ENCODE measurements at regions not wholly inside any gene's neighbourhood (a gene's known extent, or its start where the extent isn't known, plus 50 kb on each side); places are given as distances from the start of the nearest gene placed in this dataset.

DNA sequence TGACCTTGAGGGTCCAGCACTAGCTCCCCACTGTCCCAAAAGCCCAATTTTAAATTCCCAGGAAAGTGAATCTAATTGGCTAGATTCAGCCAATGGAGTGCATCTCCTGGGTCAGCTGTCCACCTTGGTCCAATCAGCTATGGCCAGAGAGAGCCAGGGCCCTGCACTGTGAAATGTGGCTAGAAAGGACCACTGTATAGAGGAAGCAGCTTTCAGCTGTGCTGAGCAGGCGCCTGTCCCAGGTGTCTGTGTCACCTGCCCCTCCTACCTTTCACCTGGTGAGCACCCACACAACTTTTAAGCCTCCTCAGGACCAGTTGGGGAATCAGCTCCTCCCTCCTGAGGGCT lies 186.2 kb downstream of the DRD1 start:
- Mint-ChIP-seq H3K4me1 (ENCODE audit: low read depth, unreplicated experiment) (peaks cover 8% of the 10 kb centered on the region), H3K27ac (ENCODE audit: unreplicated experiment) (no peak overlapping the region), H3K27me3 (ENCODE audit: insufficient read depth, unreplicated experiment) (no peaks in the 10 kb centered on the region), H3K36me3 (ENCODE audit: insufficient read depth, unreplicated experiment) (no peaks in the 10 kb centered on the region), H3K4me3 (ENCODE audit: unreplicated experiment) (no peak overlapping the region), H3K9me3 (ENCODE audit: unreplicated experiment) (no peaks in the 10 kb centered on the region)
- TF ChIP-seq, protein P1, sequence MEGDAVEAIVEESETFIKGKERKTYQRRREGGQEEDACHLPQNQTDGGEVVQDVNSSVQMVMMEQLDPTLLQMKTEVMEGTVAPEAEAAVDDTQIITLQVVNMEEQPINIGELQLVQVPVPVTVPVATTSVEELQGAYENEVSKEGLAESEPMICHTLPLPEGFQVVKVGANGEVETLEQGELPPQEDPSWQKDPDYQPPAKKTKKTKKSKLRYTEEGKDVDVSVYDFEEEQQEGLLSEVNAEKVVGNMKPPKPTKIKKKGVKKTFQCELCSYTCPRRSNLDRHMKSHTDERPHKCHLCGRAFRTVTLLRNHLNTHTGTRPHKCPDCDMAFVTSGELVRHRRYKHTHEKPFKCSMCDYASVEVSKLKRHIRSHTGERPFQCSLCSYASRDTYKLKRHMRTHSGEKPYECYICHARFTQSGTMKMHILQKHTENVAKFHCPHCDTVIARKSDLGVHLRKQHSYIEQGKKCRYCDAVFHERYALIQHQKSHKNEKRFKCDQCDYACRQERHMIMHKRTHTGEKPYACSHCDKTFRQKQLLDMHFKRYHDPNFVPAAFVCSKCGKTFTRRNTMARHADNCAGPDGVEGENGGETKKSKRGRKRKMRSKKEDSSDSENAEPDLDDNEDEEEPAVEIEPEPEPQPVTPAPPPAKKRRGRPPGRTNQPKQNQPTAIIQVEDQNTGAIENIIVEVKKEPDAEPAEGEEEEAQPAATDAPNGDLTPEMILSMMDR (IDR thresholded peaks at IDR 0.05; ENCODE audit: insufficient read depth in 1 of 2, low read depth in 1 of 2, low read length in 1 of 2, severe bottlenecking in 1 of 2, unreplicated experiment in 1 of 2) = no peak
- Histone ChIP-seq H3K36me3 (ENCODE audit: control insufficient read depth, insufficient read depth, low read length) (no peaks in the 10 kb centered on the region), H3K27me3 (replicated peaks; ENCODE audit: control insufficient read depth, insufficient read depth, low read length) (no peaks in the 10 kb centered on the region), H3K9me3 (peaks cover 3% of the 10 kb centered on the region; the same call in 1 of the 2 replicates), H3K4me3 (ENCODE audit: low read depth, low read length) (no peak overlapping the region), H3K4me1 (peaks cover 20% of the 10 kb centered on the region; the same call in 1 of the 2 replicates)
- DNase-seq = no peak
- POLR2A ChIA-PET = no interaction called here
- CTCF ChIA-PET = no interaction called here
- intact Hi-C loops (cut with micrococcal nuclease; ENCODE audit: unreplicated experiment) = no loop called here
- no TSS peak for BruUV-seq (replicated peaks)

DNA sequence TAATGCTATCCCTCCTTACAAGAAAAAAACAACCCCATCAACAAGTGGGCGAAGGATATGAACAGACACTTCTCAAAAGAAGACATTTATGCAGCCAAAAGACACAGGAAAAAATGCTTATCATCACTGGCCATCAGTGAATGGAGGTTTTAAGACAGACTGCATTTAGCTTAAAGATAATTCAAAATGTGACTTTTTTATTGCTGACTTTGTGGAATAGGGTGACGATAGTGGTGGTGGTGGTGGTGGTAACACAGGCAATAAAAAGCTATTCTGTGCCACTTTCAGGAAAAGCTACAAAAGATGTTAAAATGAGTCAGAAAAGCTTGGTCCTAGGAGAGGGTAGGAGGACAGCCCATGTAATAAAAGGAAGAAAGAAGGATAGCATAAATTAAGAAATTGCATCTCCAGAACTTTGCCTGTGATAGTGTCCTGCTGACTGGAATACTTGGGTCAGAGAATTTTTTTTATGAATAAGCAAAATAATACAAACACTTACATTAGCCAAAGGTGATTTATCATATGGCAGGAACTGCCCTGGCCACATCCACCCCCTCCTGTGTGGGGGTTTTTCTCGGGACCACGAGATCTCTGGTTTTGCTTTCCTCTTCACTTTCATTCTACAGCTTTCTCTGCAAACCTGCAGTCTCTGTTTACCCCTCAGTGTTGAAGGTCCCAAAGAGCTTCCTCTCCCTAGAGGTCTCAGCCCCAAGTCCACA lies 186.7 kb downstream of the DRD1 start:
- Mint-ChIP-seq H3K4me3 (ENCODE audit: unreplicated experiment) (no peak overlapping the region), H3K27me3 (ENCODE audit: insufficient read depth, unreplicated experiment) (no peaks in the 10 kb centered on the region), H3K27ac (ENCODE audit: unreplicated experiment) (no peak overlapping the region), H3K9me3 (ENCODE audit: unreplicated experiment) (no peaks in the 10 kb centered on the region), H3K36me3 (ENCODE audit: insufficient read depth, unreplicated experiment) (no peaks in the 10 kb centered on the region), H3K4me1 (ENCODE audit: low read depth, unreplicated experiment) (peaks cover 8% of the 10 kb centered on the region)
- Histone ChIP-seq H3K4me3 (ENCODE audit: low read depth, low read length) (no peak overlapping the region), H3K9me3 (no peaks in the 10 kb centered on the region), H3K4me1 (peaks cover 20% of the 10 kb centered on the region; the same call in 1 of the 2 replicates), H3K36me3 (ENCODE audit: control insufficient read depth, insufficient read depth, low read length) (no peaks in the 10 kb centered on the region), H3K27me3 (replicated peaks; ENCODE audit: control insufficient read depth, insufficient read depth, low read length) (no peaks in the 10 kb centered on the region)
- BruUV-seq (replicated peaks) = no TSS peak
- intact Hi-C loops (cut with micrococcal nuclease; ENCODE audit: unreplicated experiment) = no loop called here
- no peak for DNase-seq
- POLR2A ChIA-PET = no interaction called here
- TF ChIP-seq, protein P1 (IDR thresholded peaks at IDR 0.05; ENCODE audit: insufficient read depth in 1 of 2, low read depth in 1 of 2, low read length in 1 of 2, severe bottlenecking in 1 of 2, unreplicated experiment in 1 of 2) = no peak
- CTCF ChIA-PET = no interaction called here

DNA sequence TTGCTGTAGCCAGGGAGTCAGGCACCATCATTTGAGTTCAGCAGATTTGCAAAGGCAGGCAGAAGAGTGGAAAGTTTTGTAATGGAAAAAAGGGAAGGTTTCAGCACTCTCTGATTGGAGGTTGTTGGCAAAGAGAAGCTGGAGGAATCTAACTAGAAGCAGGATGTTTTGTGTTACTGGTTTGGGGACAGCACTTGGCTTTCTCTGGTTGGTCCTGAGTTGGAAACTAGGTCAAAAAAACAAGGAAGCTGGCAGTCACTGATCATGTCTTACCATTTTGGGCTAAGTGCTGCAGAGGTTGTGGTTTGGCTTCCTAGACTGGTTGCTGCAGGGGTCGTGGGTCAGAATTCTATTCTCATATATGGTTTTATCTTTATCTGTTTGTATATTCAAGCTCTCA lies 189.8 kb downstream of the DRD1 start:
- no peak overlapping the region for H3K4me3 ChIP-seq (ENCODE audit: low read depth, low read length)
- Mint-ChIP-seq H3K27ac (ENCODE audit: unreplicated experiment) (no peak overlapping the region), H3K9me3 (ENCODE audit: unreplicated experiment) (no peaks in the 10 kb centered on the region), H3K27me3 (ENCODE audit: insufficient read depth, unreplicated experiment) (no peaks in the 10 kb centered on the region), H3K4me3 (ENCODE audit: unreplicated experiment) (no peak overlapping the region), H3K36me3 (ENCODE audit: insufficient read depth, unreplicated experiment) (no peaks in the 10 kb centered on the region), H3K4me1 (ENCODE audit: low read depth, unreplicated experiment) (no peaks in the 10 kb centered on the region)
- ChIA-PET POLR2A (no interaction called here), CTCF (interaction anchor here (0.8 kb wide), 1 partner anchor 210 kb away, joined by 3 read pairs; no protein-coding TSS in a partner anchor)
- H3K27me3 ChIP-seq (replicated peaks; ENCODE audit: control insufficient read depth, insufficient read depth, low read length) = no peaks in the 10 kb centered on the region
- no peak for DNase-seq
- intact Hi-C loops (cut with micrococcal nuclease; ENCODE audit: unreplicated experiment) = no loop called here
- BruUV-seq (replicated peaks) = no TSS peak
- TF ChIP-seq, protein P1 (IDR thresholded peaks at IDR 0.05; ENCODE audit: insufficient read depth in 1 of 2, low read depth in 1 of 2, low read length in 1 of 2, severe bottlenecking in 1 of 2, unreplicated experiment in 1 of 2) = no peak
- no peaks in the 10 kb centered on the region for H3K36me3 ChIP-seq (ENCODE audit: control insufficient read depth, insufficient read depth, low read length)
- H3K4me1 ChIP-seq = peaks cover 8% of the 10 kb centered on the region; the same call in 1 of the 2 replicates
- no peaks in the 10 kb centered on the region for H3K9me3 ChIP-seq
